H1 (cell line): ENCODE measurements at regions not wholly inside any gene's neighbourhood (a gene's known extent, or its start where the extent isn't known, plus 50 kb on each side); places are given as distances from the start of the nearest gene placed in this dataset.
A peak's percentile ranks its signal among the peaks of the same experiment; 100 is the strongest.

Experiments used
- CEBPB ChIP-seq: IDR thresholded peaks from 2 replicates; pipeline ENCODE4 v1.6.1; 2012; ENCODE audit warnings: low read depth, low read length
- CHD7 ChIP-seq: fragments of 300-600 bp; sonication (generic); IDR thresholded peaks from 2 replicates; pipeline ENCODE4 v1.7.1; 2012; ENCODE audit warnings: low read length, moderate library complexity, mild to moderate bottlenecking, inconsistent platforms; ENCODE audit not compliant: insufficient replicate concordance
- CTCF ChIP-seq, 3 experiments: IDR thresholded peaks; 1 replicate in 2 of 3; 2 replicates in 1 of 3; pipeline versions ENCODE4 v1.5.1 to v1.6.1; 2011; ENCODE audit warnings: low read length in 3 of 3, mild to moderate bottlenecking in 3 of 3, inconsistent platforms in 2 of 3, low read depth in 1 of 3, moderate library complexity in 1 of 3; ENCODE audit not compliant: insufficient read depth in 1 of 3; ENCODE audit errors: control extremely low read depth in 1 of 3
- POLR2A ChIP-seq, 2 experiments: IDR thresholded peaks; 1 replicate in 1 of 2; 2 replicates in 1 of 2; pipeline ENCODE4 v1.6.1; 2011; ENCODE audit warnings: low read depth in 2 of 2, low read length in 2 of 2, mild to moderate bottlenecking in 2 of 2; ENCODE audit errors: control extremely low read depth in 1 of 2
- RAD21 ChIP-seq, 2 experiments: IDR thresholded peaks in 1 of 2; conservative IDR thresholded peaks in 1 of 2; 2 replicates each; pipeline ENCODE4 v1.6.1; 2011; ENCODE audit warnings: low read depth in 2 of 2, low read length in 2 of 2, improper control_type of control experiment in 1 of 2, inconsistent platforms in 1 of 2, mild to moderate bottlenecking in 1 of 2, moderate library complexity in 1 of 2
- SIN3A ChIP-seq, 2 experiments: IDR thresholded peaks in 1 of 2; conservative IDR thresholded peaks in 1 of 2; 2 replicates each; pipeline ENCODE4 v1.6.1; 2011 to 2012; ENCODE audit warnings: low read length in 2 of 2, improper control_type of control experiment in 1 of 2, low read depth in 1 of 2, mild to moderate bottlenecking in 1 of 2
- SIRT6 ChIP-seq: IDR thresholded peaks from one replicate; pipeline ENCODE4 v1.7.1; 2012; ENCODE audit warnings: low read length, inconsistent platforms
- SIX5 ChIP-seq: IDR thresholded peaks from 2 replicates; pipeline ENCODE4 v1.6.1; 2011; ENCODE audit warnings: mild to moderate bottlenecking, low read depth, low read length
- SRF ChIP-seq: IDR thresholded peaks from 2 replicates; pipeline ENCODE4 v1.6.1; 2011; ENCODE audit warnings: mild to moderate bottlenecking, low read depth, low read length, moderate library complexity
- ZNF274 ChIP-seq: IDR thresholded peaks from 2 replicates; pipeline ENCODE4 v1.7.0; 2012; ENCODE audit warnings: low read length, borderline replicate concordance; ENCODE audit errors: extremely low read depth

- no peak for TF ChIP-seq CHD7
- no peak for TF ChIP-seq SIRT6
- no peak for TF ChIP-seq POLR2A (IDR thresholded peaks at IDR 0.05; ENCODE audit: control extremely low read depth in 1 of 2, low read depth in 2 of 2, low read length in 2 of 2)
- no peak for TF ChIP-seq SIX5
- no peak for TF ChIP-seq SIN3A (conservative IDR thresholded peaks at IDR 0.05 in 1 of 2, IDR thresholded peaks at IDR 0.05 in 1 of 2; ENCODE audit: low read depth in 1 of 2, low read length in 2 of 2)
- TF ChIP-seq RAD21 (IDR thresholded peaks at IDR 0.05 in 1 of 2, conservative IDR thresholded peaks at IDR 0.05 in 1 of 2; ENCODE audit: low read depth in 2 of 2, low read length in 2 of 2) = peak; percentile 52 to 56
- no peak for TF ChIP-seq ZNF274
- no peak for TF ChIP-seq CEBPB
- no peak for TF ChIP-seq SRF
- peak; percentile 6 to 48 (median 33); a peak in 3 of 4 replicates for TF ChIP-seq CTCF (IDR thresholded peaks at IDR 0.05; ENCODE audit: control extremely low read depth in 1 of 3, insufficient read depth in 1 of 3, low read depth in 1 of 3, low read length in 3 of 3)
Measured at GRCh38 chr6:3561725-3562124, 104.9 kb upstream of the SLC22A23 start (continued).
